ENCODE measurements at regions not wholly inside any gene's neighbourhood (a gene's known extent, or its start where the extent isn't known, plus 50 kb on each side); places are given as distances from the start of the nearest gene placed in this dataset.
"Not testable (repeated sequence)": the region's sequence is repeated elsewhere in the genome, so short reads cannot be mapped to it uniquely, and the experiment has no call there.

GRCh38 chrX:128396601-128397000, 344.4 kb upstream of the ACTRT1 start:
- TF ChIP-seq CTCF (conservative IDR thresholded peaks at IDR 0.05; ENCODE audit: low read depth, low read length), result no peak
- H3K4me3 ChIP-seq (ENCODE audit: low read length), result no peak overlapping the region
- no peak for DNase-seq (ENCODE audit: low read depth)

- not testable (repeated sequence) for H3K4me3 ChIP-seq (ENCODE audit: low read length); DNase-seq (ENCODE audit: low read depth)
Measured at GRCh38 chrX:128383846-128384245, 331.6 kb upstream of the ACTRT1 start.

GRCh38 chrX:128365492-128365891, 313.3 kb upstream of the ACTRT1 start:
- no peak for TF ChIP-seq CTCF (conservative IDR thresholded peaks at IDR 0.05; ENCODE audit: low read depth, low read length)
- H3K4me3 ChIP-seq (ENCODE audit: low read length), result no peak overlapping the region
- no peak for DNase-seq (ENCODE audit: low read depth)

- TF ChIP-seq CTCF (conservative IDR thresholded peaks at IDR 0.05; ENCODE audit: low read depth, low read length), result no peak
- H3K4me3 ChIP-seq (ENCODE audit: low read length), result no peak overlapping the region
- DNase-seq (ENCODE audit: low read depth), result no peak
Measured at GRCh38 chrX:128335671-128336070, 283.5 kb upstream of the ACTRT1 start.

GRCh38 chrX:128334821-128335220, 282.6 kb upstream of the ACTRT1 start:
- DNase-seq (ENCODE audit: low read depth), result no peak
- H3K4me3 ChIP-seq (ENCODE audit: low read length), result no peak overlapping the region
- no peak for TF ChIP-seq CTCF (conservative IDR thresholded peaks at IDR 0.05; ENCODE audit: low read depth, low read length)

GRCh38 chrX:128310912-128311311, 258.7 kb upstream of the ACTRT1 start:
- no peak for DNase-seq (ENCODE audit: low read depth)
- H3K4me3 ChIP-seq (ENCODE audit: low read length), result no peak overlapping the region
- no peak for TF ChIP-seq CTCF (conservative IDR thresholded peaks at IDR 0.05; ENCODE audit: low read depth, low read length)

GRCh38 chrX:128309311-128309710, 257.1 kb upstream of the ACTRT1 start:
- TF ChIP-seq CTCF (conservative IDR thresholded peaks at IDR 0.05; ENCODE audit: low read depth, low read length), result no peak

GRCh38 chrX:128294198-128294597, 242.0 kb upstream of the ACTRT1 start:
- no peak overlapping the region for H3K4me3 ChIP-seq (ENCODE audit: low read length)
- no peak for TF ChIP-seq CTCF (conservative IDR thresholded peaks at IDR 0.05; ENCODE audit: low read depth, low read length)
- DNase-seq (ENCODE audit: low read depth), result no peak

More at GRCh38 chrX:128309311-128309710, 257.1 kb upstream of the ACTRT1 start:
- no peak for DNase-seq (ENCODE audit: low read depth)
- no peak overlapping the region for H3K4me3 ChIP-seq (ENCODE audit: low read length)

All from retinal pigment epithelial cell (primary cell).